HL-60 (cell line): ENCODE measurements at regions not wholly inside any gene's neighbourhood (a gene's known extent, or its start where the extent isn't known, plus 50 kb on each side); places are given as distances from the start of the nearest gene placed in this dataset.

Source experiments
- DNase-seq, 2 experiments: peaks; one replicate each; pipeline ENCODE4 v3.0.0-alpha.2; 2010 to 2020; ENCODE audit warnings: low read depth in 1 of 2, low spot score in 1 of 2
- H3K27ac ChIP-seq: fragments of 250-450 bp; sonication (Bioruptor Pico); replicated peaks from 2 replicates; pipeline ENCODE4 v1.5.1; 2020; ENCODE audit warnings: mild to moderate bottlenecking, moderate library complexity
- H3K27me3 ChIP-seq: fragments of 250-450 bp; sonication (Bioruptor Pico); 2 replicates; pipeline ENCODE4 v1.5.1; 2021; ENCODE audit warnings: mild to moderate bottlenecking, moderate library complexity; ENCODE audit not compliant: insufficient read depth, poor library complexity, severe bottlenecking
- H3K4me3 ChIP-seq: replicated peaks from 2 replicates; pipeline ENCODE4 v1.5.1; 2011; ENCODE audit warnings: mild to moderate bottlenecking, control low read depth, low read length; ENCODE audit not compliant: insufficient read depth
- GABPA ChIP-seq: IDR thresholded peaks from 2 replicates; pipeline ENCODE4 v1.6.1; 2012; ENCODE audit warnings: low read depth
- POLR2AphosphoS5 ChIP-seq: IDR thresholded peaks from 2 replicates; pipeline ENCODE4 v1.6.1; 2012; ENCODE audit warnings: low read depth
- SPI1 ChIP-seq: IDR thresholded peaks from 2 replicates; pipeline ENCODE4 v1.6.1; 2012; ENCODE audit warnings: low read depth, mild to moderate bottlenecking, borderline replicate concordance
- TF ChIP-seq, protein P1 (sequence below): IDR thresholded peaks from one replicate; pipeline ENCODE4 v1.5.1; 2011; ENCODE audit warnings: low read length, control low read depth, inconsistent platforms; ENCODE audit not compliant: insufficient read depth
- TF ChIP-seq, protein P2 (sequence below): IDR thresholded peaks from 2 replicates; pipeline ENCODE4 v1.6.1; 2012; ENCODE audit warnings: low read depth; ENCODE audit not compliant: insufficient replicate concordance

GRCh38 chr2:177073611-177074010 lies 139.0 kb upstream of the HNRNPA3 start:
- no peak overlapping the region for H3K27ac ChIP-seq
- no peak for DNase-seq
- H3K4me3 ChIP-seq = no peak overlapping the region
- H3K27me3 ChIP-seq = peaks cover 2% of the 10 kb centered on the region
- TF ChIP-seq SPI1 (no peak), POLR2AphosphoS5 (no peak), GABPA (no peak)
- TF ChIP-seq, protein P1, sequence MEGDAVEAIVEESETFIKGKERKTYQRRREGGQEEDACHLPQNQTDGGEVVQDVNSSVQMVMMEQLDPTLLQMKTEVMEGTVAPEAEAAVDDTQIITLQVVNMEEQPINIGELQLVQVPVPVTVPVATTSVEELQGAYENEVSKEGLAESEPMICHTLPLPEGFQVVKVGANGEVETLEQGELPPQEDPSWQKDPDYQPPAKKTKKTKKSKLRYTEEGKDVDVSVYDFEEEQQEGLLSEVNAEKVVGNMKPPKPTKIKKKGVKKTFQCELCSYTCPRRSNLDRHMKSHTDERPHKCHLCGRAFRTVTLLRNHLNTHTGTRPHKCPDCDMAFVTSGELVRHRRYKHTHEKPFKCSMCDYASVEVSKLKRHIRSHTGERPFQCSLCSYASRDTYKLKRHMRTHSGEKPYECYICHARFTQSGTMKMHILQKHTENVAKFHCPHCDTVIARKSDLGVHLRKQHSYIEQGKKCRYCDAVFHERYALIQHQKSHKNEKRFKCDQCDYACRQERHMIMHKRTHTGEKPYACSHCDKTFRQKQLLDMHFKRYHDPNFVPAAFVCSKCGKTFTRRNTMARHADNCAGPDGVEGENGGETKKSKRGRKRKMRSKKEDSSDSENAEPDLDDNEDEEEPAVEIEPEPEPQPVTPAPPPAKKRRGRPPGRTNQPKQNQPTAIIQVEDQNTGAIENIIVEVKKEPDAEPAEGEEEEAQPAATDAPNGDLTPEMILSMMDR = no peak
- TF ChIP-seq, protein P2, sequence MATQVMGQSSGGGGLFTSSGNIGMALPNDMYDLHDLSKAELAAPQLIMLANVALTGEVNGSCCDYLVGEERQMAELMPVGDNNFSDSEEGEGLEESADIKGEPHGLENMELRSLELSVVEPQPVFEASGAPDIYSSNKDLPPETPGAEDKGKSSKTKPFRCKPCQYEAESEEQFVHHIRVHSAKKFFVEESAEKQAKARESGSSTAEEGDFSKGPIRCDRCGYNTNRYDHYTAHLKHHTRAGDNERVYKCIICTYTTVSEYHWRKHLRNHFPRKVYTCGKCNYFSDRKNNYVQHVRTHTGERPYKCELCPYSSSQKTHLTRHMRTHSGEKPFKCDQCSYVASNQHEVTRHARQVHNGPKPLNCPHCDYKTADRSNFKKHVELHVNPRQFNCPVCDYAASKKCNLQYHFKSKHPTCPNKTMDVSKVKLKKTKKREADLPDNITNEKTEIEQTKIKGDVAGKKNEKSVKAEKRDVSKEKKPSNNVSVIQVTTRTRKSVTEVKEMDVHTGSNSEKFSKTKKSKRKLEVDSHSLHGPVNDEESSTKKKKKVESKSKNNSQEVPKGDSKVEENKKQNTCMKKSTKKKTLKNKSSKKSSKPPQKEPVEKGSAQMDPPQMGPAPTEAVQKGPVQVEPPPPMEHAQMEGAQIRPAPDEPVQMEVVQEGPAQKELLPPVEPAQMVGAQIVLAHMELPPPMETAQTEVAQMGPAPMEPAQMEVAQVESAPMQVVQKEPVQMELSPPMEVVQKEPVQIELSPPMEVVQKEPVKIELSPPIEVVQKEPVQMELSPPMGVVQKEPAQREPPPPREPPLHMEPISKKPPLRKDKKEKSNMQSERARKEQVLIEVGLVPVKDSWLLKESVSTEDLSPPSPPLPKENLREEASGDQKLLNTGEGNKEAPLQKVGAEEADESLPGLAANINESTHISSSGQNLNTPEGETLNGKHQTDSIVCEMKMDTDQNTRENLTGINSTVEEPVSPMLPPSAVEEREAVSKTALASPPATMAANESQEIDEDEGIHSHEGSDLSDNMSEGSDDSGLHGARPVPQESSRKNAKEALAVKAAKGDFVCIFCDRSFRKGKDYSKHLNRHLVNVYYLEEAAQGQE = no peak

- no peak for DNase-seq
- Histone ChIP-seq H3K27ac (no peak overlapping the region), H3K27me3 (peaks cover 2% of the 10 kb centered on the region), H3K4me3 (no peak overlapping the region)
- TF ChIP-seq, protein P1 = no peak
- TF ChIP-seq SPI1 (no peak), POLR2AphosphoS5 (no peak), GABPA (no peak)
- TF ChIP-seq, protein P2 = no peak
Measured at GRCh38 chr2:177074099-177074710, 138.4 kb upstream of the HNRNPA3 start.

- DNase-seq = no peak
- H3K27me3 ChIP-seq = peaks cover 2% of the 10 kb centered on the region
- no peak for TF ChIP-seq GABPA
Measured at GRCh38 chr2:177075254-177075653, 137.3 kb upstream of the HNRNPA3 start.

GRCh38 chr2:177076636-177077179 lies 135.9 kb upstream of the HNRNPA3 start:
- H3K27me3 ChIP-seq = peaks cover 2% of the 10 kb centered on the region
- DNase-seq = no peak
- H3K4me3 ChIP-seq = no peak overlapping the region
- TF ChIP-seq, protein P1 = no peak
- TF ChIP-seq SPI1 (no peak), POLR2AphosphoS5 (no peak), GABPA (no peak)
- TF ChIP-seq, protein P2 = no peak
- H3K27ac ChIP-seq = no peak overlapping the region

More at GRCh38 chr2:177075254-177075653, 137.3 kb upstream of the HNRNPA3 start:
- Histone ChIP-seq H3K4me3 (no peak overlapping the region), H3K27ac (no peak overlapping the region)
